Uterus (tissue), 2 donors: ENCODE measurements at regions not wholly inside any gene's neighbourhood (a gene's known extent, or its start where the extent isn't known, plus 50 kb on each side); places are given as distances from the start of the nearest gene placed in this dataset.

Experiments
- POLR2A ChIP-seq, 2 donors: fragments of 450-650 bp; IDR thresholded peaks; one replicate each; pipeline ENCODE4 v1.6.1; 2016; ENCODE audit warnings: antibody characterized with exemption in 2 of 2, mild to moderate bottlenecking in 1 of 2, moderate library complexity in 1 of 2
- TF ChIP-seq, protein P1 (sequence below), 4 experiments: fragments of 200-600 bp in 2 of 4; fragments of 450-650 bp in 2 of 4; sonication (generic) in 2 of 4; IDR thresholded peaks; one replicate each; pipeline ENCODE4 v1.5.1; 2016 to 2019; ENCODE audit warnings: antibody characterized with exemption in 4 of 4, mild to moderate bottlenecking in 2 of 4, moderate library complexity in 1 of 4

DNA sequence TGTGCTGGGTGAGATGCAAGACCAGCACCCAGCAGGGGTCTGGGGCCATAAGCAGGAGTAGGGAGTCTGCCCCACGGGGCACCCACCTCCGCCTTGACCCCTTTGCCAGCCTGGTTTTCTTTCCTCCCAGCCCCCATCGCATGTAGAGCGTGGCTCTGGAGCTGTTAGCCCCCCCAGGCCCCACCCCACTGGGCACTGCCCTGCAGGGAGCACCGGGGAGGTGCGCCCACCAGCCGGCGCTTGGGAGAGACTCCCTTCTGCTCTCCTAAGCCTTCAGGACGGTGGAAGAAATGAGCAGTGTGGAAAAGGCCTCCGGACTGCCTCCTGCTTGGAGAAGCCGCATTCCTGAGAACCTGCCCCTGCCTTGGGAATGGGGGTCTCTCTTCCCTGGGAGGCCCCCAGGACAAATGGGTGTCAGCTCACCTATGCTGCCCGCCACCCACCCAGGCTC, 186.2 kb downstream of the IRF8 start:
- no peak for TF ChIP-seq POLR2A (IDR thresholded peaks at IDR 0.05)
- TF ChIP-seq, protein P1, sequence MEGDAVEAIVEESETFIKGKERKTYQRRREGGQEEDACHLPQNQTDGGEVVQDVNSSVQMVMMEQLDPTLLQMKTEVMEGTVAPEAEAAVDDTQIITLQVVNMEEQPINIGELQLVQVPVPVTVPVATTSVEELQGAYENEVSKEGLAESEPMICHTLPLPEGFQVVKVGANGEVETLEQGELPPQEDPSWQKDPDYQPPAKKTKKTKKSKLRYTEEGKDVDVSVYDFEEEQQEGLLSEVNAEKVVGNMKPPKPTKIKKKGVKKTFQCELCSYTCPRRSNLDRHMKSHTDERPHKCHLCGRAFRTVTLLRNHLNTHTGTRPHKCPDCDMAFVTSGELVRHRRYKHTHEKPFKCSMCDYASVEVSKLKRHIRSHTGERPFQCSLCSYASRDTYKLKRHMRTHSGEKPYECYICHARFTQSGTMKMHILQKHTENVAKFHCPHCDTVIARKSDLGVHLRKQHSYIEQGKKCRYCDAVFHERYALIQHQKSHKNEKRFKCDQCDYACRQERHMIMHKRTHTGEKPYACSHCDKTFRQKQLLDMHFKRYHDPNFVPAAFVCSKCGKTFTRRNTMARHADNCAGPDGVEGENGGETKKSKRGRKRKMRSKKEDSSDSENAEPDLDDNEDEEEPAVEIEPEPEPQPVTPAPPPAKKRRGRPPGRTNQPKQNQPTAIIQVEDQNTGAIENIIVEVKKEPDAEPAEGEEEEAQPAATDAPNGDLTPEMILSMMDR (IDR thresholded peaks at IDR 0.05), result no peak
